H9 (cell line): ENCODE measurements at regions not wholly inside any gene's neighbourhood (a gene's known extent, or its start where the extent isn't known, plus 50 kb on each side); places are given as distances from the start of the nearest gene placed in this dataset.

Experiments used
- DNase-seq: peaks from one replicate; pipeline ENCODE4 v3.0.0-alpha.2; 2017
- H2AFZ ChIP-seq: one replicate; pipeline ENCODE4 v1.6.1; 2013; ENCODE audit warnings: mild to moderate bottlenecking, low read length, control low read depth, moderate library complexity
- H2AK5ac ChIP-seq: 2 replicates; pipeline ENCODE4 v1.6.1; 2013; ENCODE audit warnings: low read length, control low read depth, mixed read lengths; ENCODE audit not compliant: insufficient read length
- H2BK120ac ChIP-seq: one replicate; pipeline ENCODE4 v1.6.1; 2013; ENCODE audit warnings: low read depth, mild to moderate bottlenecking, low read length, control low read depth, inconsistent platforms; ENCODE audit not compliant: poor library complexity, severe bottlenecking
- H2BK12ac ChIP-seq: 2 replicates; pipeline ENCODE4 v1.6.1; 2013; ENCODE audit warnings: low read length, control low read depth, mixed read lengths, low read depth; ENCODE audit not compliant: insufficient read length
- H2BK15ac ChIP-seq: 2 replicates; pipeline ENCODE4 v1.6.1; 2013; ENCODE audit warnings: low read depth, low read length, control low read depth
- H2BK20ac ChIP-seq: one replicate; pipeline ENCODE4 v1.6.1; 2013; ENCODE audit warnings: low read depth, mild to moderate bottlenecking, low read length, control low read depth, inconsistent platforms; ENCODE audit not compliant: poor library complexity, severe bottlenecking
- H2BK5ac ChIP-seq: 2 replicates; pipeline ENCODE4 v1.6.1; 2013; ENCODE audit warnings: low read length, control low read depth, mixed read lengths; ENCODE audit not compliant: insufficient read length
- H3K14ac ChIP-seq: 2 replicates; pipeline ENCODE4 v1.6.1; 2013; ENCODE audit warnings: low read length, control low read depth; ENCODE audit not compliant: insufficient read depth
- H3K18ac ChIP-seq: 2 replicates; pipeline ENCODE4 v1.6.1; 2013; ENCODE audit warnings: low read depth, mild to moderate bottlenecking, mixed read lengths, low read length, control low read depth; ENCODE audit not compliant: insufficient read length
- H3K23ac ChIP-seq: 2 replicates; pipeline ENCODE4 v1.6.1; 2013; ENCODE audit warnings: low read length, control low read depth, mixed read lengths, low read depth; ENCODE audit not compliant: insufficient read length
- H3K23me2 ChIP-seq: 2 replicates; pipeline ENCODE4 v1.6.1; 2013; ENCODE audit warnings: low read depth, mild to moderate bottlenecking, mixed read lengths, low read length, control low read depth; ENCODE audit not compliant: insufficient read length, poor library complexity, severe bottlenecking
- H3K27ac ChIP-seq: 2 replicates; pipeline ENCODE4 v1.5.1; 2013; ENCODE audit warnings: low read length, control low read depth, mixed read lengths, low read depth; ENCODE audit not compliant: insufficient read length
- H3K27me3 ChIP-seq: 2 replicates; pipeline ENCODE4 v1.6.1; 2013; ENCODE audit warnings: low read length, control low read depth, inconsistent platforms; ENCODE audit not compliant: insufficient read depth
- H3K4ac ChIP-seq: 2 replicates; pipeline ENCODE4 v1.6.1; 2013; ENCODE audit warnings: low read depth, mild to moderate bottlenecking, control low read depth, inconsistent platforms, low read length, moderate library complexity
- H3K4me1 ChIP-seq: 2 replicates; pipeline ENCODE4 v1.6.1; 2013; ENCODE audit warnings: low read length, control low read depth, inconsistent platforms; ENCODE audit not compliant: insufficient read depth
- H3K4me2 ChIP-seq: 2 replicates; pipeline ENCODE4 v1.6.1; 2013; ENCODE audit warnings: low read length, control low read depth, mixed read lengths; ENCODE audit not compliant: insufficient read length, insufficient read depth
- H3K56ac ChIP-seq: 2 replicates; pipeline ENCODE4 v1.6.1; 2013; ENCODE audit warnings: low read depth, mild to moderate bottlenecking, mixed read lengths, low read length, control low read depth; ENCODE audit not compliant: insufficient read length
- H3K79me1 ChIP-seq: 2 replicates; pipeline ENCODE4 v1.6.1; 2013; ENCODE audit warnings: low read depth, mild to moderate bottlenecking, moderate library complexity, low read length, control low read depth, inconsistent platforms; ENCODE audit not compliant: insufficient read depth, poor library complexity, severe bottlenecking
- H3K79me2 ChIP-seq: 2 replicates; pipeline ENCODE4 v1.6.1; 2013; ENCODE audit warnings: low read length, control low read depth, inconsistent platforms; ENCODE audit not compliant: insufficient read depth
- H3K9ac ChIP-seq: 2 replicates; pipeline ENCODE4 v1.6.1; 2013; ENCODE audit warnings: low read length, control low read depth, mixed read lengths; ENCODE audit not compliant: insufficient read length; ENCODE audit errors: extremely low read depth
- H3K9me3 ChIP-seq: one replicate; pipeline ENCODE4 v1.6.1; 2013; ENCODE audit warnings: low read depth, low read length, inconsistent platforms; ENCODE audit not compliant: control insufficient read depth
- H3T11ph ChIP-seq: one replicate; pipeline ENCODE4 v1.6.1; 2013; ENCODE audit warnings: mild to moderate bottlenecking, low read length, control low read depth, inconsistent platforms
- H4K20me1 ChIP-seq: one replicate; pipeline ENCODE4 v1.6.1; 2013; ENCODE audit not compliant: control insufficient read depth, insufficient read length, insufficient read depth
- H4K5ac ChIP-seq: 2 replicates; pipeline ENCODE4 v1.6.1; 2013; ENCODE audit warnings: low read depth, mild to moderate bottlenecking, mixed read lengths, low read length, control low read depth; ENCODE audit not compliant: insufficient read length
- H4K8ac ChIP-seq: replicated peaks from 2 replicates; pipeline ENCODE4 v1.6.1; 2013; ENCODE audit warnings: low read length, control low read depth, mixed read lengths, low read depth; ENCODE audit not compliant: insufficient read length
- H4K91ac ChIP-seq: 2 replicates; pipeline ENCODE4 v1.6.1; 2013; ENCODE audit warnings: low read depth, mild to moderate bottlenecking, moderate library complexity, mixed read lengths, low read length, control low read depth; ENCODE audit not compliant: insufficient read length
- H3K27ac Mint-ChIP-seq, 3 experiments: 2 replicates in 2 of 3; 3 replicates in 1 of 3; pipeline ENCODE4 v1.8.0; 2020 to 2021; ENCODE audit warnings: mixed read lengths in 3 of 3, mild to moderate bottlenecking in 1 of 3, moderate library complexity in 1 of 3
- H3K27me3 Mint-ChIP-seq: 2 replicates; pipeline ENCODE4 v1.8.0; 2021; ENCODE audit warnings: low read depth, mild to moderate bottlenecking, moderate library complexity, mixed read lengths
- H3K36me3 Mint-ChIP-seq, 3 experiments: 2 replicates in 2 of 3; 3 replicates in 1 of 3; pipeline ENCODE4 v1.8.0; 2020 to 2021; ENCODE audit warnings: low read depth in 3 of 3, mixed read lengths in 3 of 3; ENCODE audit not compliant: insufficient read depth in 1 of 3
- H3K4me1 Mint-ChIP-seq, 2 experiments: 2 replicates each; pipeline ENCODE4 v1.8.0; 2020; ENCODE audit warnings: mixed read lengths in 2 of 2
- H3K4me3 Mint-ChIP-seq, 2 experiments: 2 replicates in 1 of 2; 3 replicates in 1 of 2; pipeline ENCODE4 v1.8.0; 2020 to 2021; ENCODE audit warnings: mild to moderate bottlenecking in 2 of 2, mixed read lengths in 2 of 2, moderate library complexity in 1 of 2
- H3K9me3 Mint-ChIP-seq, 2 experiments: 2 replicates in 1 of 2; 3 replicates in 1 of 2; pipeline ENCODE4 v1.8.0; 2020; ENCODE audit warnings: mild to moderate bottlenecking in 2 of 2, mixed read lengths in 2 of 2, moderate library complexity in 1 of 2
- CTCF ChIP-seq: fragments of 200-600 bp; sonication (generic); conservative IDR thresholded peaks from 3 replicates; pipeline ENCODE4 v1.8.0; 2021; ENCODE audit warnings: antibody characterized with exemption, mild to moderate bottlenecking
- WGBS: extraction: QIAGEN DNeasy Blood & Tissue Kit; methylation state at CpG from one replicate; pipeline ENCODE4 v1.1.7; 2013; ENCODE audit warnings: missing lambda C conversion rate, low lambda C conversion rate, mixed read lengths; ENCODE audit not compliant: insufficient read length; ENCODE audit errors: extremely low coverage; 5-methylcytosine and 5-hydroxymethylcytosine counted together

- Mint-ChIP-seq H3K4me3 (no peak overlapping the region), H3K9me3 (peaks cover 3 to 9% of the 10 kb centered on the region in 2 experiments), H3K27ac (no peak overlapping the region), H3K4me1 (peaks cover 34 to 40% of the 10 kb centered on the region in 2 experiments), H3K27me3 (no peaks in the 10 kb centered on the region), H3K36me3 (peaks cover 0 to 7% (median 4%) of the 10 kb centered on the region in 3 experiments; a peak in 5 of 7 replicates)
- H3K79me2 ChIP-seq: no peaks in the 10 kb centered on the region
- no peak overlapping the region for H3K4me2 ChIP-seq
- no peak overlapping the region for H3T11ph ChIP-seq
- no peak overlapping the region for H2BK15ac ChIP-seq
- no peaks in the 10 kb centered on the region for H3K27me3 ChIP-seq
- H2BK5ac ChIP-seq: no peak overlapping the region
- H4K5ac ChIP-seq: no peak overlapping the region
- no peaks in the 10 kb centered on the region for H4K20me1 ChIP-seq
- no peak overlapping the region for H3K18ac ChIP-seq
- H3K4ac ChIP-seq: no peak overlapping the region
- no peak for TF ChIP-seq CTCF
- no peak for DNase-seq
- H2BK120ac ChIP-seq: no peak overlapping the region
- no peak overlapping the region for H4K91ac ChIP-seq
- H2BK12ac ChIP-seq: no peak overlapping the region
- no peak overlapping the region for H3K14ac ChIP-seq
- H2AFZ ChIP-seq: no peak overlapping the region
- H3K56ac ChIP-seq: no peak overlapping the region
- peaks cover 15% of the 10 kb centered on the region for H3K4me1 ChIP-seq
- H3K9me3 ChIP-seq: no peaks in the 10 kb centered on the region
- H3K27ac ChIP-seq: no peak overlapping the region
- no peak overlapping the region for H4K8ac ChIP-seq
- no peak overlapping the region for H3K9ac ChIP-seq
- H3K23ac ChIP-seq: no peak overlapping the region
- H3K23me2 ChIP-seq: no peaks in the 10 kb centered on the region
- no peak overlapping the region for H2AK5ac ChIP-seq
- no peaks in the 10 kb centered on the region for H3K79me1 ChIP-seq
- H2BK20ac ChIP-seq: no peak overlapping the region
- no CpG with 5 or more reads among the region's 2 CpGs for WGBS
These were observed 87.6 kb downstream of the CDC42EP3 start for GRCh38 chr2:37583867-37584266.
